ENCODE measurements at regions not wholly inside any gene's neighbourhood (a gene's known extent, or its start where the extent isn't known, plus 50 kb on each side); places are given as distances from the start of the nearest gene placed in this dataset.

DNA sequence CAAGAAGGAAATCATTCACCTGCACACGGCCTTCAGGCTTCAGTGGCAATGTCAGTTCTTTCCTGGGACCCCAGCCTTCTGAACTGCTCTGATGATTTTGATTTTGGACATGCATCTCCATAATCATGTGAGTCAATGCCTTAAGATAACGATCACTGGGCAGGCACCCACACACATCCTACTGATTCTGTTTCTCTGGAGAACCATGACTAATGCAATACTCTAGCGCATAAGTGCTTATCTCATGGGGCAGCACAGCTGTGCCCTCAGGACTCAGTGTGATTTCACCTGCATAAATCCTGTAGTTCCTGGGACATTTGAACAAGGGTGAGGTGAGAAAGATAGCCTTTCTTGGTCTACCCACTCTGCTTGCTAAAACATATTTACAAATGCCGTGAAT lies 144.6 kb downstream of the AKAIN1 start:
- TF ChIP-seq POLR2A (IDR thresholded peaks at IDR 0.05) (no peak), CTCF (IDR thresholded peaks at IDR 0.05) (no peak)
